IPS-NIHi7 (cell line): ENCODE measurements at regions not wholly inside any gene's neighbourhood (a gene's known extent, or its start where the extent isn't known, plus 50 kb on each side); places are given as distances from the start of the nearest gene placed in this dataset.

Experiments used
- DNase-seq: peaks from one replicate; pipeline ENCODE4 v3.0.0; 2012; ENCODE audit warnings: mixed read lengths; ENCODE audit errors: extremely low spot score

DNA sequence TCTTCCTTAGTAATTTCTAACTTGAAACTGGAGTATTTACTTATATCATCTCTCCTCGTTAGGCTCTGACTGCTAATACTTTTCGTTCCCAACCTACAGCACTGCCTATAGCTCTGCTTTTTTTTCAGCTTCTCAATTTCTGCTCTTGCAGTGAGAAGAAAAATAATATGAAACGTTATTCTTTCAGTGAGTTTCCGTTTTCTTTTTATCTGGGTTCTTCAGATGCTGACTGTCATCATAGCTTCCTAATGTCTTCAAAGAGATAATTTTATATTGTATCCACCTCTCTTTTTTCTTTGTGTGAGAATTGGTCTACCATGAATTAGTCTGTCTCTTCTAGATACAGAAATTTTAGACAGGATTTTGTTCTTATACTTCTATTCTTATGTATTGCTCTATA is 454.9 kb downstream of the LMO7 start:
- no peak for DNase-seq

DNA sequence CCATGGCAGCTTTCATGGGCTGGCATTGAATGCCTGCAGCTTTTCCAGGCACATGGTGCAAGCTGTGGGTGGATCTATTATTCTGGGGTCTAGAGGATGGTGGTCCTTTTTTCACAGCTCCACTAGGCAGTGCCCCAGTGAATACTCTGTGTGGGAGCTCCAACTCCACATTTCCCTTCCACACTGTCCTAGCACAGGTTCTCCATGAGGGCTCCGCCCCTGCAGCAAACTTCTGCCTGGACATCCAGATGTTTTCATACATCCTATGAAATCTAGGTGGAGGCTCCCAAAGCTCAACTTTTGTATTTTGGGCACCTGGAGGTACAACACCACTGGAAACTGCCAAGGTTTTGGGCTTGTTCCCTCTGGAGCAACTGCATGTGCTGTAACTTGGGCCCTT is 450.6 kb downstream of the LMO7 start:
- DNase-seq = no peak

DNA sequence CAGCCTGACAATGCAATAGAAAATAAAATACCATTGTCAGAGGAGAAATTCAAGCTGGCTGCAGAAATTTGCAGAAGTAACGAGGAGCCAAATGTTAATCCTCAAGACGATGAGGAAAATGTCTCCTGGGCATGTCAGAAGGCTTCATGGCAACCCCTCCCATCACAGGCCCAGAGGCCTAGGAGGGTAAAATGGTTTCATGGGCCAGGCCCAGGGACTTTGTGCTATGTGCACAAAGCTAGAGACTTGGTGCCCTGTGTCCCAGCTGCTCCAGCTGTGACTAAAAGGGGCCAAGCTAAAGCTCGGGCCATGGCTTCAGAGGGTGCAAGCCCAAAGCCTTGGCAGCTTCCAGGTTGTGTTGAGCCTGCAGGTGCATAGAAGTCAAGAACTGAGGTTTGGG is 431.7 kb downstream of the LMO7 start:
- no peak for DNase-seq

DNA sequence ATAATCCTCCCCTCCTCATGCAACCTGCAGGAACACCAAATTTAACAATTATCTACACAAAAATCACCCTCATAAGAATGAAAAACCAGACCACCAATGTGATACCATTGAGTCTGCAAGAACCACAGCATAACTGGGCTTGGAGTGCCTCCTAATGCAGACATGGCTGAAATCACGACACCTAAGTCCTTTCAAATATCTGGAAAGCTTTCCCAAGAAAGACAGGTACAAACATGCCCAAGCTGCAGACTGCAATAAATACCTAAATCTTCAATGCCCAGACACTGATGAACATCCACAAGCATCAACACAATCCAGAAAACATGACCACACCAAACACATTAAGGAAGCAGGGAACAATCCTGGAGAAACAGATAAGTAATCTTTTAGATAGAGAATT is 417.1 kb downstream of the LMO7 start:
- DNase-seq = no peak

DNA sequence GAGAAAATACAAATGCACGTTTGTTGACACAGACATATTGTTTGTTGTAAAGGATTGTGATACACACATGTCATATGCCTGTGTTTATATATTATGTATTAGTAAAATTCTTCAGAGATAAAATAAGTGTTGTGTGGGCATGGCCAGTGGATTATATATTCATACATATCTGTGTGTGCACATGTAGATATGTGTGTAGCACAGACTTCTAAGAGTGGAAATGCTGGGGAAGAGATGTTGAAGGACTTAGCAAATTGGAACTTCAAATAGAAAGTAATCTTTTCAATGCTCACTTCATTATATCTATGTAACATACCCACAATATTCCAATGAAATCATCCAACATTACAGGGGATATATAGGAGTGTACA is 413.2 kb downstream of the LMO7 start:
- DNase-seq = no peak

DNA sequence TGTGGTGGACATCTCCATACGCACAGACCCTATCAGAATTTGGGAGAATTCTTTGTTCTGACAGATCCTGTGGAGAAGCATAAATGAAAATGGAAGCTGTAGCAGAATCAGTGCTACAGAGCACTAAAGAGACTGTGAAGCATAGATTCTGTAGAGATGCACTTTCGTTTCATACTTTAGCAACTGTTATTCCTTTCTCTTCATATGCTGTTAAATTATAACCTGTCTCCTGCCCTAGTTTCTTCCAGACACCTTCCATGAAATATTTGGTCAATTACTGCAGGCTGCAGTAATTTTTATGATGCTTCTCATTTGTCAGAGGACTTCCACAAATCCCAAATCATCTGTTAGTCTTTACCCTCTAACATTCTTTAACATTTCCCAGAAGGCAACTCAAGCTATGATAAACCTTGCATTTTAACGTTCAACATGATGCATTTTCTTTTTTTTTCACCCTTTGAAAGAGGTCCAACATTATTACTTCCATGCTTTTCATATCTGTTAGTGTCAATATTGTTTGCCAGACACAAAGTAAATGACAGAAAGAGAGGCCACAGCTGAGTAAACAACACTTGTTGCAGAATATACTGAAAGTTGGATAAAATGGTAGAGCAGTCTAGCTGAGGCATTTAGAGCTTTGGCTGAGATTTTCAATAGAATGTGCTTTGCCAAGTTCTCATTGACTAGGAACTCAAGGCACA is 412.7 kb downstream of the LMO7 start:
- no peak for DNase-seq

DNA sequence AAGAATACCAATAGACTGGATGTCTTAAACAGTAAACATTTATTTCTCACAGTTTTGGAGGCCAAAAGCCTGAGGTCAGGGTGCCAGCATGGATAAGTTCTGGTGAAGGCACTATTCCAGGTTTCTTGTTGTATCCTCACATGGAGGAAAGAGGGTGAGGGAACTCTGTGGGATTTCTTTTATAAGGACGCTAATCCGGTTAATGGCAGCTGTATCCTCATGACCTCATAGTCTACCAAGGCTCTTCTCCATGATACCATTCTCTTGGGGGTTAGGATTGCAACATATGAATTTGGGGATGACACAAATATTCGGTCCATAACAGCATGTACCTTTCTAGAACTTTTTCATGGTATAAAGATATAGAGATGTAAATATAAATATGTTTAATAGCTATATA is 412.0 kb downstream of the LMO7 start:
- no peak for DNase-seq

DNA sequence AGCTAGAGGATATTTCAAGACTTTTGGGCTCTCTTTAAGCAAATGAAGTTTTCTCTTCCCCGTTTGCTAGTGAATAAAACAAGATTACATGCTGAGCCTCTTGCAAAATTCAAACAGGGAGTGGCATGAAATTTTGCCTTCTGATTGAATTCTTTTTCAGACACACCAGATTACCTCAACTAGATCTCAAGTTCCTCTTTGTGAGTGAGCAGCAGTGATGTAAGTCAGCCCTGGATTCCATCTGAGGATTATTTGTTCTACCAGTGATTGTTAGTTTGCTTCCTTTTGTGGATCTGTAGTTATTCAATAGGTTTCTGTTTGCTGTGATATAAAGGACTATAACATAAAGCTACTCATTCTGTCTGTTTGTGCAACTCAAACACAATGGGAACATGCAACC is 407.7 kb downstream of the LMO7 start:
- DNase-seq = no peak

DNA sequence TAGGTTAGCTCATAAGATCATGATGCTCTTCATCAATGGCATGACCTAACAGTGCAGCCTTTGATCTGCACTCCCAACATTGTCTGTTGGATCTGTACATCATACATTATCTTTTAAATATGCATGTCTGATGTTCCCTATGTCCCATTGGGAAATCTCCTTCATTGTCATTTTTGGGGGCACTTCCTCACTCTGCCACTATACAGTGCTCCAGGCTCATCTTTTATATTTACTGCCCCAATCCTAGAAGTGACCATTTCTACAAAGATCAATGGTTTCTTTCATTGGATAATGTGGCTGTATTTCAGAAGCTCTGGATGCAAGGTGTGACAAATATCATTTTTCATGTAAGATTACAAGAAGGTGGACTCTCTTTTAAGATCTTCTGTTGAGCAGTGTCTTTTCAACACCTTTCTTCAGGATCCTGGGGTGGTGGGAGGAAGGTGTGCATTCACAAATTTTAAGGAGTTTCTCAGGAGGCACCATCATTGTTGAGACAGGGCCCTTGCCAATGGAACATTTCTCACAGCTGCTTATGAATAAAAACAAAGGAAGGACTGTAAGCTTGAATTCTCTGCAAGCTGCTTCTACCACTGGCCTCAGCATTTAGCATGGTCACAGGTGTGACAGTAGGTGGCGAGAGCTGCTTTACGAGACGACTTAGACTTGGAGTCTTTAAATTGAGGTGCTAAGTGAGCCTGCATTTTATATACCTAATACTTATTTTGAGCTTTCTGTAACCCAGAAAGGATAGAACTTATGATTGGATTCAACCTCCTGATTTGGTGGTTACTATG is 403.0 kb downstream of the LMO7 start:
- peak; percentile 38 for DNase-seq

DNA sequence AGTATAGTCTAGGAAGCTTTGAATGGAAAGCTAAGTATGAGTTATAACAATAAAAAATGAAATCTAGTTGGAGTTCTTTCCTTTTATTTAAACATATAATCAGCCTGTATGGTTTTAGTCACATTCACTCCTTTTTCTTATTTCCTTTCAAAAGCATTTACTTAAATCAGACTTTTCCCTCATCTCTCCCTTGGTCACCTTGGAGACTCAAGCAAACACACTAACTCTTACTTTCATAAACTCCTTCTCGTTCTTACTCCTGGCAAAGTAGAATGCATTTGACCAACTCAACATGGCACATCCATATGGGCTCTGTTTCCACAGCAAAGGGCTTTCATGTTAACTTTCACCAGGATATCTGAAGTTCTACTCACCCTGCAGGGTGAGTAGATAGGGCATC is 400.0 kb downstream of the LMO7 start:
- no peak for DNase-seq

DNA sequence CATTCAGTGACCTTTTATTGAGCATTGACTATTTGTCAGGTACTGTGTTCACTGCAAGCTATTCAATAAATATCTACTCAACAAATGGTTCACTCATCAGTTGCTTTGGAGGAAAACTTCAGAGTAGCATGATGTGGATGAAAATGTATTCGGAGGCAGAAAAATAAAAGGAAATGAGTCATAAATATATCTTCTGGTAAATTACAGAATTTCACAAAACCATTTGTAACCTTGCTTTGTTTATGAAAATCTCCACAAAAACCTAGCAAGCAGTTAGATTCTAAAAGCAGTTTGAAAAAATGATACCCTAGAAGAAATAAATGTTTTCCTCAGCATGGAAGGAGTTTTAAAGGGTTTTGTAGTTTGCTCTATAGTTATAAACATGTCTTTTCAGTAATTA is 399.6 kb downstream of the LMO7 start:
- DNase-seq = no peak

DNA sequence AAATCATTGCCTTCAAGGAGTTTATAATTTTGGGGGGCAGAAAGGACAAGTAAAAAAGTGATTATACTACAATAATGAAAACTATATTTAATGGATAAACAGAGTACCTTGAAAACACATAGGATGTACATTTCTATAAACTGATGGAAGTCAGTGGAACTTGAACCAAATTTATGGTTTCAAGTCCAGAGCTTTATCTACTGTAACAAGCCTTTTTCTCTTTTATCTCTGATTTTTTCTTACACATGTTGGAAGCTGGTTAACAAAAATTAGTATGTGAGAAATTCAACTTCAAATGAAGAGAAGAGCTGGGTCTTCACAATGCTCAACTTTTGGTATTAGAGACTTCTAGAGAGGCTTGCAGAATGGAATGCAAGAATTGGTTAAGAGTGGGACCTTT is 393.6 kb downstream of the LMO7 start:
- no peak for DNase-seq

DNA sequence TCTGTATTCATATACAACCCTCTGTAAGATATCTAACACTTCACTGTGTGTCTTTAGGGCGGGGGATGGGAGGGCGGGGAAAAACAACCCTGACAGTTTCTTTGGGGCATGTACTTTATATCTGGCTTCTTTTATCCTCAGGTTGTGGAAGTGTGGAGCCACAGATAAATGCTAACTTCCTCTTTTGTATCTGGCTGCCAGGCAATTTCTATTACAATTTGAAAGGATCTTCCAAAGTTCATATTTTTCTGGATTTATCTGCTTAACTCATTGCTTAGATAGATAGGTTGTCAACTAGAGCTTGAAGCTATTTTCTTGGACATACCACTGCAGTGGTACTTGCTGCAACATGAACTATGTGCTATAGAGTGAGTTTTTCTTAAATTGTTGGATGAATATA is 393.0 kb downstream of the LMO7 start:
- DNase-seq = no peak

DNA sequence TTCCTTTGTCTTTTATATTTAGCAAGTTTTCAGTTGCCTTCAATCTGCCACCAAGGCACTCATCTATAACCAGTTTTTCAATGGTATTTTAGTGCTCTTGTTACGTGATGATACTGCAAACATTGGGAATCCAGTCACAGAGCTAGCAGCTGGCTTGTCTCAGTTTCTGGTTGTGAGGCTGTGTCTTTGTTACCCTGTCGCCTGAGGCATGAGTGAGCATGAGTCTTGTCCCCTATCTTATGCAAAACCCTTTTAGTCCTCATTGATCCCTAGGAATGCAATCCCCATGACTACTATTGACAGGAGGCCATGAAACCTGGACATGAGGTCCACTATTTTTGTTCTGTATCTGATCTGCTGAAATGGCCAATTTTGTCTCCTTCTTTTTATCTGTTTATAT is 391.0 kb downstream of the LMO7 start:
- DNase-seq = peak; percentile 19

DNA sequence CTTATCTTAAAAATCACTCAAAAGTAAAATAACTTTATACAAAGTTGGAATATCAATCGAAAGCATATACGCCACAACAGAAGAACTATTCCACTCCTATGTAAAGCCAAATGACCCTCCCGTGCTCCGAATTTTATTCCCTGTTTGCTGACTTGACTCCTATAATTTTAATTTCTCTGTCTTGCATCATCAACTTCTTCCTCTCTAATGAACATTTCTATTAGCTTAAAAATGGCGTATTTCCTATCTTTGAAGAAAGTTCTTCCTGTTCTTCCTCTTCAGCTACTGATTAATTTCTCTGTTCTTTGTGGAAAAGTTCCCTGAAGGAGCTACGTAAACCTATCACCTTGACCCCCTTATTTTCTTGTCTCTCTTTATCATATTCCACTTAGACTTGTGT is 389.3 kb downstream of the LMO7 start:
- no peak for DNase-seq

DNA sequence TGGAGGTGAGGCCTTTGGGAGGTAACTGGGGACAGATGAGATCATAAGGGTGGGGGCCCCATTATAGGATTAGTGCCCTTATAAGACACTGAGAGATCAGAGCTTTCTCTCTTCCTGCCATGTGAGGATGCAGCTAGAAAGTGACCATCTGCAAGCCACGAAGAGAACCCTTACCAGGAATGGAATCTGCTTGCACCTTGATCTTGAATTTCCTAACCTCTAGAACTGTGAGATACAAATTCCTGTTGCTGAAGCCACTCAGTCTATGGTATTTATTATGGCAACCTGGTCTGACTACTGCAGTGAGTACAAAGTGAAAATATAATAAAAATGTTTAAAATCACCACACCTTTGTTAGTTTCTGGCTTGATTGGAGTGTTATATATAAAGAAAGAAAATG is 388.0 kb downstream of the LMO7 start:
- no peak for DNase-seq

DNA sequence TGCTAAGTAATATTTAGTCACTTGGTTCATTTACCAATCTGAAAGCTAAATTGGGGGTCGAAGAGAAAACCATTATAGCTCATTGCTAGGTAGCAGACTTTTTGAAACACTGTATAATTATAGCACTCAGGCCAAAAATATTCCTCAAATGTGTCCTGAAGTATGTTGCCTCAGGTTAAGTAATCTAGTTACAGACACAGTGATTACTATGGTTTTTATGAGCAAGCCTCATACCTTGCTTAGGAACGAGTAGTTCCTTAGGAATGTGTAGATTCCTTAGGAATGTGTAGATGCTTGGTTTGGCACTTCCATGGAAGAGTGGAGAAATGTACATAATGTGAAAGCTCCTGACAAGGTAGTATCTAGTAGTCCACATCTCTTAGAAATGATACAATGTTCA is 387.5 kb downstream of the LMO7 start:
- no peak for DNase-seq

DNA sequence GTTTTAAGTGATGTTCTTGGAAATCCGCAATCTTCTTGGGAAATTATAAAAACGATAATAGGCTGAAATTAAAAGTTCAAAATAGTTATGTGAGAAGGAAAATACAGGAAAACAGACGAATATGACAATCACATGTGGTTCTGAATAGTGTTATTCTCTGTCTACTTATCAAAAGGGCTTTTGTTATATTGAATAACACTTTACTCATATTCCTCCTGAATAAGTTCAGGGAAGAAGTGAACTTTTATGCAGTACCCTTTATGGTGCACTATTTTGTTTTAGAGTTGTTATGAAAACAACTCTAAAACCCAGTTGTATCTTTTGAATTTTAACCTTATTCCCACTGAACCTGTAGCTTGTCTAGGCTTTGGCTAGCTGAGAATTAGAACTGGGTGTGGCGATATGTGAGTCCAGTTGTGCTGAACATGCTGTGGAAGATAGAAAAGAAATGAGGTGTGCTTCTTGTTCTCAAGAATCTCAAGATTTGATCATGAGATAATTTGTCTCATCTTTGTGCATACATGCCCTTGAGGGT is 384.4 kb downstream of the LMO7 start:
- DNase-seq = no peak

DNA sequence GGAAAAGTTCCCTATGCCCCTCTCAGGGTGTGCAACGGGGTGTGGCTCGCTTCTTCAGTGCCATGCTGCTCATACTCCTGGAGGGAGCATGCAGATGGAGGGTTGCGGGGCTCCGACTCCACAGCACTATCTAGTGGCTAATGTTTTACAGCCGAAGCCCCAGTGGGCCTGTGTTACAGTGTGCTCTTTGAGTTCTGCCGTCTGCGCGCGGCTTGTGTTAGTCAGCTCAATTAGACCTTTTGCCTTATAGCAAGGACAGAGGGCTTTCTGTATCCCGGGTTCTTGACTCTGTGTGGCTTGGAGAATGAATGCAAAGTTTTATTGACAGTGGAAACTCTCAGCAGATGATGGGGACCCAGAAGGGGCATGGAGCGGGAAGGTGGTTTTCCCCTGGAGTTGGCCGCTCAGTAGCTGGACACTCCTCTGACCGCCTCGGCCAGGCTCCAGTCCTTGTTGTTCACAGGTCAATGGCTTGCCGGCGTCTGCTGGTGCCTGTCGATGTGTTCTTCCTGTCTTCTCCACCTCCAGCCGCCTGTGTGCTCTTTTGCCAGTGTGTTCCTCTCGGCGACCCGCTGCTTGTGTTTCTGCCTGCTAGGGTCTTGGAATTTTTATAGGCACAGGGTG is 383.4 kb downstream of the LMO7 start:
- peak; percentile 54 for DNase-seq

DNA sequence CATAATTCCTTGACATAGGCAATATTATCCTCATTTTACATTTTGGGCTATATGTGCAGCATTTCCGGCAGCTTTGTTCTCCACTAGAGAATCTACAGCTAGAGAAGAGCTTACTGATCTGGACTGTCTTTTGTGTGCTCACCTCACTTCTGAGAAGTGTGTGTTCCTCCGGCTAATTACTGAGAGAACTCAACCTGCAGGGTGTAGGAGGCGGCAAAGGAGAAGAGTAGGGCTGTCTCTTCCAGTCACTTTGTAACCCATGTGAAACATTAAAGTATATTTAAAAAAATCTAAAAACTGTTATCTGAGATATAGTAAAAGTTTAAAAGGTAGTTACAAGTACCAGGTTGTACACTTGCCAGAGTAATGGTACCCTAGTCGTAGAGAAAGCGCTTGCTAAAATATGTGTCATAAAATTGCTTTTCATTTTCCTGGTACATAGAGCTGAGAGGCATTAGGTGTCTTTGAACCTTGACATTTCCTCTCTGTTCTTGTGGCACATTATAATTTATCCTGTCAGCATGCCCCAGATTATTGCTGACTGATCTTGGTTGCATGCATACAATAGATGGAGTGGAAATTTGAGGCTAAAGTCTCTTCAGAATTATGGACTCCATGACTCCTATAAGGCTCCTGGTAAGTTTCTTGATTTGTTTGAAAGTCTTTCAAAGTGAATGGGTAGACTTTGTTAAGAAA is 381.9 kb downstream of the LMO7 start:
- DNase-seq = no peak

DNA sequence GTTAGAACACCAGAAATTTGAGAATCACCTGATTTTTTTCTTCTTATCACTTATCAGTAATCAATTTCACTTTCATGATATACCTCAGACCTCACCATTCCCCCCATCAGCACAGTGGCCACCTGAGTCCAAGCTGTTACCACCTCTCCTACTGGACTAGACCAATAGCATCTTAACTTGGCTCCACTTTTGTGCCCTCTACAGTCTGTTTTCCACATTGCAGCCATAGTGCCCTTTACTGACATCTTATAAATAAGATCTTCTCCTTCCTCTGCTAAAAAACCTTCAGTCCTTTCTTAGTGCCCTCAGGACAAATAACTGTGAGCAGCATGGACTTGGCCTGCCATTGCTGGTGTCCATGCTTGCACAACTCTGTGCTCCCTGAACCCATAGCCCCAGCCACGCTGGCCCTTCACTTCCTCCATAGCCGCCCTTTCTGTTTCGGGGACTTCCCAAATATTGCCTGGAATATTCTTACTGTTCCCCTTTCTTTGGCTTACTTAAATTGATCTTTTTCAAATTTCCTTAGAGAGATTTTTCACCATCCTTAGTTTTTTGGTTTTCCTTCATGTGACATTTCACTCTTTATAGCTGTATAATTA is 380.8 kb downstream of the LMO7 start:
- peak; percentile 46 for DNase-seq
